K562 (cell line): ENCODE measurements at regions not wholly inside any gene's neighbourhood (a gene's known extent, or its start where the extent isn't known, plus 50 kb on each side); places are given as distances from the start of the nearest gene placed in this dataset.

Source experiments
- ATAC-seq: fragments of 200-7000 bp; cut with Tn5 transposase; 3 replicates; pipeline ENCODE4 v1.9.1; 2020; ENCODE audit warnings: moderate library complexity
- BruUV-seq: library from RNA; stranded (reverse); fragments of 400-500 nt; replicated peaks from 2 replicates; lab custom pipeline; 2021; lab: Mats Ljungman, UMichigan
- CTCF ChIA-PET: fragments of 300-600 bp; formaldehyde crosslinking; extraction: SDS; loops from one replicate; lab custom pipeline; 2021; ENCODE audit warnings: low intra/inter-chr PET ratio; lab: Yijun Ruan, JAX
- POLR2A ChIA-PET: fragments of 300-600, 350-650 bp; sonication (Branson Sonifier 250); formaldehyde crosslinking; extraction: SDS; loops from one replicate; lab custom pipeline; 2021; ENCODE audit warnings: antibody characterized with exemption, inconsistent platforms; lab: Yijun Ruan, JAX
- DNase-seq, 4 experiments: peaks; one replicate each; pipeline versions ENCODE4 v3.0.0 to v3.0.0-alpha.2; 2011 to 2018; ENCODE audit warnings: low spot score in 3 of 4, mixed read lengths in 3 of 4; ENCODE audit errors: extremely low read depth in 1 of 4
- FAIRE-seq: peaks from 2 replicates; lab custom pipeline; 2011; peaks lifted over from hg19 to GRCh38; lab: Jason Lieb, UNC
- H2AFZ ChIP-seq: 2 replicates; pipeline ENCODE4 v1.6.0; 2011; ENCODE audit warnings: low read depth, low read length, control low read depth, inconsistent platforms
- H3K27ac ChIP-seq: fragments of 200-600 bp; 3 replicates; pipeline ENCODE4 v1.8.0; 2011; ENCODE audit warnings: low read depth, mild to moderate bottlenecking, control low read depth, inconsistent platforms, low read length, moderate library complexity, mixed read lengths; ENCODE audit errors: extremely low read depth
- H3K27me3 ChIP-seq, 2 experiments: fragments of 300-600 bp in 1 of 2; 2 replicates in 1 of 2; 3 replicates in 1 of 2; pipeline versions ENCODE4 v1.6.0 to v1.8.0; 2011; ENCODE audit warnings: inconsistent platforms in 2 of 2, low read length in 2 of 2, mild to moderate bottlenecking in 1 of 2, mixed read lengths in 1 of 2, moderate library complexity in 1 of 2; ENCODE audit not compliant: control insufficient read depth in 2 of 2, insufficient read depth in 2 of 2
- H3K36me3 ChIP-seq: fragments of 300-600 bp; 3 replicates; pipeline ENCODE4 v1.8.0; 2011; ENCODE audit warnings: mild to moderate bottlenecking, low read length, inconsistent platforms; ENCODE audit not compliant: control insufficient read depth, insufficient read depth
- H3K4me1 ChIP-seq, 2 experiments: fragments of 200-600 bp in 1 of 2; replicated peaks in 1 of 2; 2 replicates in 1 of 2; 3 replicates in 1 of 2; pipeline versions ENCODE4 v1.5.1 to v1.8.0; 2011; ENCODE audit warnings: inconsistent platforms in 2 of 2, low read length in 2 of 2, mild to moderate bottlenecking in 1 of 2, mixed read lengths in 1 of 2, moderate library complexity in 1 of 2; ENCODE audit not compliant: control insufficient read depth in 2 of 2, insufficient read depth in 2 of 2
- H3K4me2 ChIP-seq: 2 replicates; pipeline ENCODE4 v1.6.1; 2011; ENCODE audit warnings: low read length, control low read depth, inconsistent platforms, mixed read lengths; ENCODE audit not compliant: insufficient read depth
- H3K4me3 ChIP-seq: fragments of 200-600 bp; sonication (generic), shearing (Covaris generic); 2 replicates; pipeline ENCODE4 v1.5.1; 2016; ENCODE audit warnings: control low read depth, inconsistent platforms
- H3K79me2 ChIP-seq: fragments of 200-600 bp; 3 replicates; pipeline ENCODE4 v1.8.0; 2011; ENCODE audit warnings: low read length, inconsistent platforms; ENCODE audit not compliant: control insufficient read depth, insufficient read depth
- H3K9ac ChIP-seq, 2 experiments: 2 replicates each; pipeline versions ENCODE4 v1.6.0 to v1.6.1; 2011; ENCODE audit warnings: low read depth in 2 of 2, low read length in 2 of 2, control low read depth in 1 of 2, inconsistent platforms in 1 of 2, mild to moderate bottlenecking in 1 of 2, mixed read lengths in 1 of 2; ENCODE audit not compliant: insufficient read depth in 1 of 2
- H3K9me1 ChIP-seq: one replicate; pipeline ENCODE4 v1.6.0; 2011; ENCODE audit warnings: inconsistent platforms, mild to moderate bottlenecking, low read length, moderate library complexity; ENCODE audit not compliant: control insufficient read depth, insufficient read depth
- H3K9me3 ChIP-seq: replicated peaks from 2 replicates; pipeline ENCODE4 v1.5.1; 2011; ENCODE audit warnings: low read depth, low read length, inconsistent platforms; ENCODE audit not compliant: control insufficient read depth, insufficient read depth
- H4K20me1 ChIP-seq: replicated peaks from 2 replicates; pipeline ENCODE4 v1.6.1; 2011; ENCODE audit warnings: low read length, inconsistent platforms, mixed read lengths; ENCODE audit not compliant: control insufficient read depth, insufficient read depth
- ARID3A ChIP-seq: IDR thresholded peaks from 2 replicates; pipeline ENCODE4 v1.6.1; 2012; ENCODE audit warnings: low read depth, low read length, improper control_type of control experiment, borderline replicate concordance
- ATF1 ChIP-seq, 2 experiments: fragments of 450-650 bp in 1 of 2; IDR thresholded peaks; 2 replicates each; pipeline ENCODE4 v1.6.1; 2016; ENCODE audit warnings: missing compliant biosample characterization in 1 of 2, missing genetic modification characterization in 1 of 2
- ATF3 ChIP-seq, 2 experiments: fragments of 450-650 bp in 1 of 2; sonication (generic) in 1 of 2; formaldehyde crosslinking in 1 of 2; IDR thresholded peaks in 1 of 2; conservative IDR thresholded peaks in 1 of 2; 2 replicates each; pipeline versions ENCODE4 v1.6.1 to v1.8.1; 2016 to 2023; ENCODE audit warnings: mild to moderate bottlenecking in 2 of 2, moderate library complexity in 2 of 2, inconsistent platforms in 1 of 2, missing genetic modification reagents in 1 of 2
- ATF7 ChIP-seq: fragments of 450-650 bp; IDR thresholded peaks from 2 replicates; pipeline ENCODE4 v1.7.1; 2014; ENCODE audit warnings: mild to moderate bottlenecking, moderate library complexity
- JUNB ChIP-seq: fragments of 450-650 bp; formaldehyde crosslinking; conservative IDR thresholded peaks from 2 replicates; pipeline ENCODE4 v1.4.0; 2020; ENCODE audit warnings: mild to moderate bottlenecking
- JUND ChIP-seq, 2 experiments: IDR thresholded peaks; 2 replicates in 1 of 2; 3 replicates in 1 of 2; pipeline ENCODE4 v1.6.1; 2011; ENCODE audit warnings: borderline replicate concordance in 2 of 2, low read depth in 2 of 2, low read length in 2 of 2, improper control_type of control experiment in 1 of 2, missing biosample characterization in 1 of 2, missing genetic modification characterization in 1 of 2, missing genetic modification reagents in 1 of 2
- MAFG ChIP-seq: fragments of 450-650 bp; conservative IDR thresholded peaks from 2 replicates; pipeline ENCODE4 v1.6.1; 2016; ENCODE audit warnings: missing genetic modification characterization, missing compliant biosample characterization
- MEF2A ChIP-seq: IDR thresholded peaks from 2 replicates; pipeline ENCODE4 v1.6.1; 2011; ENCODE audit warnings: low read depth, mild to moderate bottlenecking, low read length, moderate library complexity; ENCODE audit not compliant: control insufficient read depth
- PPARD ChIP-seq: fragments of 250-450 bp; sonication (Bioruptor Pico); IDR thresholded peaks from 2 replicates; pipeline ENCODE4 v1.8.0; 2022; ENCODE audit warnings: inconsistent platforms, mild to moderate bottlenecking, moderate library complexity
- PRMT5 ChIP-seq: sonication (generic); formaldehyde crosslinking; IDR thresholded peaks from 2 replicates; pipeline ENCODE4 v1.5.0; 2020; ENCODE audit warnings: missing genetic modification reagents
- SNIP1 ChIP-seq: fragments of 450-650 bp; IDR thresholded peaks from 2 replicates; pipeline ENCODE4 v1.7.1; 2017; ENCODE audit warnings: low read depth, mild to moderate bottlenecking
- THRA ChIP-seq: fragments of 450-650 bp; IDR thresholded peaks from 2 replicates; pipeline ENCODE4 v1.6.1; 2017; ENCODE audit warnings: mild to moderate bottlenecking, moderate library complexity
- ZC3H4 ChIP-seq: sonication (generic); formaldehyde crosslinking; IDR thresholded peaks from 2 replicates; pipeline ENCODE4 v1.9.0; 2021; ENCODE audit warnings: missing genetic modification reagents, borderline replicate concordance
- ZNF639 ChIP-seq, 2 experiments: fragments of 200-800 bp in 1 of 2; sonication (Bioruptor generic) in 1 of 2; sonication (generic) in 1 of 2; formaldehyde crosslinking in 1 of 2; IDR thresholded peaks in 1 of 2; conservative IDR thresholded peaks in 1 of 2; 2 replicates each; pipeline versions ENCODE4 v1.5.0 to v1.6.1; 2016 to 2020; ENCODE audit warnings: missing compliant biosample characterization in 1 of 2, missing genetic modification characterization in 1 of 2, missing genetic modification reagents in 1 of 2
- ZNF76 ChIP-seq: fragments of 250-450 bp; sonication (Bioruptor Pico); IDR thresholded peaks from 2 replicates; pipeline ENCODE4 v1.4.0; 2020; ENCODE audit warnings: mild to moderate bottlenecking, moderate library complexity, borderline replicate concordance
- WGBS: fragments of 100-300 bp; shearing (Covaris generic); methylation state at CpG from one replicate; pipeline ENCODE4 v1.1.6; 2016; ENCODE audit warnings: low coverage, mixed read lengths; ENCODE audit not compliant: insufficient coverage; ENCODE audit errors: missing lambda C conversion rate; 5-methylcytosine and 5-hydroxymethylcytosine counted together
- in situ Hi-C: fragments of 300-500 bp; cut with MboI; formaldehyde crosslinking; loops from 4 replicates; pipeline ENCODE4 v1.15.0; 2018; ENCODE audit warnings: inconsistent platforms, mixed read lengths
- intact Hi-C: fragments of 100-400 bp; cut with micrococcal nuclease; formaldehyde crosslinking; loops from 2 replicates; pipeline ENCODE4 v1.14.2; 2022

- intact Hi-C loops = no loop called here
- FAIRE-seq = no peak
These were observed 389.0 kb downstream of the CBLN4 start for GRCh38 chr20:55616367-55616766.

More at GRCh38 chr20:55616367-55616766, 389.0 kb downstream of the CBLN4 start:
- WGBS = 0% methylated on average over 8 of the region's 8 CpGs
- POLR2A ChIA-PET = no interaction called here
- Histone ChIP-seq H3K4me3 (no peak overlapping the region), H3K27me3 (no peaks in the 10 kb centered on the region), H3K4me2 (no peak overlapping the region), H4K20me1 (no peaks in the 10 kb centered on the region), H3K9ac (no peak overlapping the region), H3K79me2 (no peaks in the 10 kb centered on the region), H3K27ac (no peak overlapping the region), H3K36me3 (no peaks in the 10 kb centered on the region), H3K9me3 (no peaks in the 10 kb centered on the region), H2AFZ (no peak overlapping the region), H3K9me1 (no peaks in the 10 kb centered on the region), H3K4me1 (no peaks in the 10 kb centered on the region)
- TF ChIP-seq PRMT5 (CRISPR knock-in tag) (no peak), ATF7 (peak; percentile 48; the same call in 1 of the 2 replicates), MAFG (tag) (no peak), SNIP1 (no peak), MEF2A (no peak), JUND (IDR thresholded peaks at IDR 0.05; ENCODE audit: borderline replicate concordance, low read depth, low read length) (peak; percentile 58), JUND (tag; IDR thresholded peaks at IDR 0.05; ENCODE audit: borderline replicate concordance, low read depth, low read length) (peak; percentile 46; the same call in 1 of the 3 replicates), ATF1 (CRISPR knock-in tag; IDR thresholded peaks at IDR 0.05) (no peak), ATF1 (tag; IDR thresholded peaks at IDR 0.05) (peak; percentile 52), ARID3A (no peak), ZNF639 (CRISPR knock-in tag; conservative IDR thresholded peaks at IDR 0.05 in 1 of 2, IDR thresholded peaks at IDR 0.05 in 1 of 2) (no peak), JUNB (CRISPR knock-in tag) (peak; percentile 72), ZC3H4 (CRISPR knock-in tag) (no peak), ZNF76 (no peak), PPARD (CRISPR knock-in tag) (no peak), THRA (no peak), ATF3 (IDR thresholded peaks at IDR 0.05) (peak; percentile 78), ATF3 (CRISPR knock-in tag; conservative IDR thresholded peaks at IDR 0.05) (no peak)
- CTCF ChIA-PET = no interaction called here
- no TSS peak for BruUV-seq
- in situ Hi-C loops = no loop called here
- DNase-seq (no peak), ATAC-seq (no peak)
